NCI-H2196 (cell line): ENCODE measurements at regions not wholly inside any gene's neighbourhood (a gene's known extent, or its start where the extent isn't known, plus 50 kb on each side); places are given as distances from the start of the nearest gene placed in this dataset.

Experiments
- DNase-seq: peaks from one replicate; lab custom pipeline; 2025; ENCODE audit not compliant: unreplicated experiment; lab: John Stamatoyannopoulos, UW

DNA sequence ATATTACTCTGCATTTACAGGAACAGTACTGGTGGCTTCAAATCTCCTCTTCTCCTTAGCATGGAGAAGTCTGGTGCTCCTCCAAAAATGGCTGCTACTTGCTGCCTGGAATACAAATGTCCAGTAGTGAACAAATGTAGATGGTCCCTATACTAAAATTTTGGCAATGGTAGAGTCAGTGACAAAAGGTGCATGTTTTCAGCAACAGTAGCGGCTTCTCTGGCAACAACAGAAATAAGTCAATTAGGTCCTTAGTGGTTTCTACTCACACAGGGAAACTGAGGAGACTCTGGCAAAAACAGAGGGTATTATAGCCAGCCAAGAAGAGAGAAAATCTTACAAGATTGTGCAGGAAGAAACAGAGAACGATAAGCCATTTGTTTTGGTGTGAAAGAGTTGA lies 1368.4 kb upstream of the ADGRL3 start:
- no peak for DNase-seq

DNA sequence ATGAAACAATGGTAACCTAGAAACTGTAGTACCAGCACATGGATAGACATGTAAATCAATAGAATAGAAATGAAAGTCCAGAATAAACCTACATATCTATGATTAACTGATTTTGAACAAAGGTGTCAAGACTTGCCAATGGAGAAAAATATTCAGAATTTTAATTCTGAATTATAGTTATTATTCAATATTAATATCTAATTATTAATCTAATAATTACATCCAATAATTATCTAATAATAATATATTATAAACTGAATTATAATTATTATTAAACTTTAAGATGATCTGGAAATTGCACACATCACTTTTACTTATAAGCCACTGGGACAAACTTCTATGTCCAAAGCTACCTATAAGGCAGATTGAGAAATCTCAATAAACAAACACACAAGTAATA lies 1365.2 kb upstream of the ADGRL3 start:
- no peak for DNase-seq

DNA sequence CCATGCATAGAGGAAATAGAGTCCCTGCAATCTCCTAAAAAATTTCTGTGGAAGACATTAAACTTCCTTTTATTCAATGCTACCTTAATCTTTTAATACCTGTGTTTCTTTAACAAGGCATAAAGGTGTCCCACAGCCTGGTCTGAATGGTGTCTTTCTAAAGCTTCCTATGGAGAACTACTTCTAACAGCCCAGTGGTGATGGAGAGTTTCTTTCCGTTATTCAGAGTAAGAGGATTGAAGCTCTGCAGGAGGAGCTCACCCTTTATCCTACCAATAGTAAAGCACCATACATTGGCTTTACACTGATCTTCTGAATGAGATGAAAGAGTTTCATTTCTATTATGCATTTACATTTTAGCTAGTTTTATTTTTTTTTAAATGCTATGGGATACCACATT lies 1362.4 kb upstream of the ADGRL3 start:
- DNase-seq: no peak

DNA sequence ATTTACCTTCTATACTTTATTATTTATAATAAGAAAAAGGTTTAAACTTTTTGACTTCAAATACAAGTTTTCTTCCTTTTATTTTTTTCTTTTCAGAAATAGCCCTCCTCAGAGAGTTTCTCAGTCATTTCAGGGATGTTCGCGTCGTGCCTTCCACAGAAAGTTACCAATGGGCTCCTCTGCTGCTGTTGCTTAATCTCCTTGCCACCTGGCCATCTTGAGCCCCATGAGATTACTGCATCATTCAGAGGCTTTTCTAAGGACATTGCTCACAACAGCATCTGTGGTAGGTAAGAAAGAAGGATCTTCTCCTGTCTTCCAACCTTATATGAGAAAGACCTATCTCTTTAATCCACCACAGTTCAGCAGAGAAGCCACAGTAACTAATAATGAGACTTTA lies 1361.9 kb upstream of the ADGRL3 start:
- DNase-seq: no peak

DNA sequence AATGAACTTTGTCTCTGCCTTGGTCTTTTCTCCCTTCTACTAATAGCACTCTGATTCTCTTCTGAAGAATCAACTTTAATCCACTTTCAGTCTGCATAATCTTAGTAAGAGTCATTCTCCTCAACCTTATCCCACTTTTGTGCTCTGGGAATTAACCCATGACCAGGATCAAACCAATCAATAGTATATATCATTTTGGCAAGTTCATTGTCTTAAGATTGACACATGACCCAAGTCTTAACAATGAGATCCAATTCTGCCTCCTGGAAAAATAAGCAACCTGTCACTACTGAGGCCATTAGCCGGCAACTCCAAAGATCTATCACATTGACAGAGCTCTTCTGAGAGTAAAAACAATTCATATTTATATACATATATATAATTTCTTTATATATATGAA lies 1358.4 kb upstream of the ADGRL3 start:
- DNase-seq: no peak

DNA sequence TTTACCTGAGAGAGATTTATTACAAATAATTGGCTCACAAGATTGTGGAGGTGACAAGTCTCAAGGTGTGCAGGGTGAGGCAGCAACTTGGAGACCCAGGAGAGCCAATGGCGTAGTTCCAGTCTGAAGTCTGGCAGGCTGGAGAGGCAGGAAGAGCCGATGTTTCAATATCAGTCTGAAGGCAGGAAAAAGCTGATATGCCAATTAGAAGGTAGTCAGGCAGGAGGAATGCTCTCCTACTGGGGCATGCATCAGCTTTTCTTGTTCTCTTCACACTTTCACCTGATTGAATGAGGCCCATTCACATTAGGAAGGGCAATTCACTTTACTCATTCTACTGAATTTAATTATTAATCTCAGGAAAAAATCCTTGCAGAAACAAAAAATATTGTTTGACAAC lies 1351.7 kb upstream of the ADGRL3 start:
- no peak for DNase-seq

DNA sequence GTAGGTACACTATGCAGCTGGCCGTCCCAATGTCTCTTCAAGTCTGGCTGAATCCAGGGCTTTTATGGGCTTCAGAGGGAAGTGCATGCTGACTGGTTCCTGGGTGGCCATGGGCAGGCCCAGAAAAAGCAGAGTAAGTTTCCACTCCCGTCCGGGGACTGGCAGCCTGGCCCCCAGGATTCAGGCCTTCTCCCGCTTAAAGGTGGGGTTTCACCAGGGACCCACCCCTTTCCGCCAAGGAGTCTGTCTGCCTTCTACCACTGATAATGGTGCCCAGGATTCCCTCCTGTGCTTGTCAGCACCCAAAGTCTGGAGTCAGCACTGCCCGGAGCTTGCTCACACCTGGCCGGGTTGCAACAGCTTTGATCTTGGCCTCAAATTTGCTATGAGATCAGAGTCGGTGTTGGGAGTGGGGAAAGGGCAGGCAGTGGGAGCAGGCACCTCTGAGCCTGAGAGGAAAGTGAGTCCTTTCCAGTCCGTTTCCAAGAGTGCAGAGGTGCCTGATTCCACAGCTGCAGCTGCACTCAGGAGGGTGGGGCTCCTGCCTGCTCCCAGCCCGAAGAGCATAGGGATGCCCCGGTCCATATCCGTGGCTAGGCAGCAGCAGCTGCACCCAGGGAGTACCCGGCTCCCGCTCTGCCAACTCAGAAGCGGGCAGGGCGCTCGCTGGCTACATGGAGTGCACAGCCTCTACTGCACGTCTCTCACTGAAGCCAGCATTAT lies 1344.3 kb upstream of the ADGRL3 start:
- no peak for DNase-seq

DNA sequence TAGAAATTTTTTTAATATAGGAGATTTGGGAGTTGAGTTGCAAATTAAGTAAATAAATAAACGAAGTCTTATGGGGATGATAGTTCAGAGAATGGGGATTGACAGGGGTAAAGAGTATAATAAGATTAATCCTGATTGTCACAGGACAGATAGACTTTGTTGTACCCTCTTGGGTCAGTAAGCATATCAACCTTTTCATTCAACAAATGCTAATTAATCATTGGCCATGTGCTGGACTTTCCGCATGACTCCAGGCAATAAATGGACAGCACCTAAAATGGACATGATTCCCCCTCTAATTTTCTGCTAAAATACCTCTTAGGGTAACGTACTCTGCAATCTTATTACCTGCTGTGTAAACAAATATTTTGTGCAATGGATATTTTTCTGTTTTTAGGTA lies 1331.1 kb upstream of the ADGRL3 start:
- no peak for DNase-seq

DNA sequence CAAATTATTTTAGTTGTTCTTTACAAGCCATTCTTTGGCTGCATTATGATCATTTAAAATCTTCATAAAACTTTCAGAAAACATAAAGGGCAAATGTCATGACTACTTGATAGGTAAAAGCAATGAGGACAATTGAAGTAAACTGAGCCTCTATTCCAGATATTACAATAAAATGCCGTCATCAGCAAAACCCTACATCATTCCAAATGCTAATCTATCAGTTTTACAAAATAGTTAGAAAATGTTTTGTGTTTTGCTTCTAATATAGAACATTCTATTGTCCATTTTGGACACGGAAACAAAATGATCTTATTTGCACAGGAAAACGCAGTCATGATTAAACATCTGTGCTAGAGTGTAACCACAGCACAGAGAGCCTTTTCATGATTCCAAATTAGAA lies 1330.6 kb upstream of the ADGRL3 start:
- no peak for DNase-seq

DNA sequence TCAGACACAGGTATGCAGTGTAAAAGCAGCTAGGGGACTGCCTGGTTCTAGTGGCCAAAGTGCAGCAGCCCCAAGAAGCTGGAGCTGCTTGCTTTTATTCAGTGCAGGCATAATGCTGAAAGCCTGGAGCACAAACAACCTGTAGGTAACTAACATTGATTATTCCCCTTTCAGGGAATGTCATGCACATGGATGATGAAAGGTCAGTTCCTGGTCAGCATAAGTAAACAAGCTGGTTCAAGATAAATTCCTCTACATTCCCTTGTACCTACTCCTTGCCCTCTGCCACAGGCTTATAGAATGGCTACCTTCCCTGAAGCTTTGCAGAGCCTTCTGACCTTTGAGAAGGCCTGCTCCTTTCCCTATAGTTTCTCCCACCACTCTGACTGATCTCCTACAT lies 1318.5 kb upstream of the ADGRL3 start:
- DNase-seq: no peak

DNA sequence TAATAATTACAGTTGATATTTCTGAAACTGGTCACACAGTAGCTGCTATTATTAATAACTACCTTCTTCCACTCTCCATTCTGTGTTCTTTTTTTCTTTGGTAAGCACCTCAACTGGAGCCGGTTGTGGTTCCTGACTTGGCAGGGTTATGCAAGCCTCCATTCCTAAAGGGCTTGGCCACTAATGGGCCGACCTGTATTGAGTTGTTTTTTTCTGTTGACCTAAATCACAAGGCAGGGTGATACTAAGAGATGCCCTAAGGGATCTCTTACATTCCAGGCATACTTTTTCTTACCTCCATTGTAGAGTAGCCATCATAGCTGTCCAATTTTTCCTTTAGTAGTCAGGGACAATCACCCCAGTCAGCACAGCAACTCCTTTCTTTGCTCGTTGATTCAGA lies 1295.8 kb upstream of the ADGRL3 start:
- DNase-seq: no peak

DNA sequence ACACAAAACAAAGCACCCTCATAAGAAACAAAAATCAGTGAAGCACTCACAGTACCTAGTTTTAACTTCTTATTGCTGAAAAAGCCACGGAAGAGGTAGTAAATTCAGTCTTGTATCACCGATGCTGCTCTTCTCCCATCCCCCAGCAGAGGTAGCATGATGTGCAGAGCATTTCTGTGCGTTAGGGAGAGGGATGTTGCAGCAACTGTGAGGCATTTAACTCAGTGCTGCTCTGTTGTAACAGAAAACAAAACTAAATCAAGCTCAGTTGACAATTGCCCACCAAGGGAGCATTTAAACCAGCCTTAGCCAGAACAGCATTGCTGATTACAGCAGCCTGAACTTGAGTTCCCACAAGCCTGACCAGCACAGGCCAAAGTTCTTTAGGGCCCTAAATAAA lies 1279.7 kb upstream of the ADGRL3 start:
- no peak for DNase-seq

DNA sequence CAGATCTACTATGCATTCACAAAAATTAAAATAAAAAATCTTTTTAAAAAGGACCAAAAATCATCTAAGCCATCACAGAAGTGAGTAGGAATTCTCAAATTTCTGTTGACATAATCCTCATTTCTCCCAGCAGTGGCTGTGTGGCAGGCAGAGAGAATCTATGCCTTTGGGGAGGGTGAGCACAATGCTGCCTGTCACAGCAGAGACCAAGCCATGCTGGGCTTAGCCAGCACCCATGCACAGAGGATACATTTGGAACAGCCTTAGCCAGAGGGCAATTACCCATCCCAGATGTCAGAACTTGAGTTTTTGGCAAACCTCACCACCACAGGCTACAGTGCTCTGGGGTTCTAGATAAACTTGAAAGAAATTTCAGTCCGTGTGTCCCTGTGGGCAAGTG lies 1274.8 kb upstream of the ADGRL3 start:
- no peak for DNase-seq

DNA sequence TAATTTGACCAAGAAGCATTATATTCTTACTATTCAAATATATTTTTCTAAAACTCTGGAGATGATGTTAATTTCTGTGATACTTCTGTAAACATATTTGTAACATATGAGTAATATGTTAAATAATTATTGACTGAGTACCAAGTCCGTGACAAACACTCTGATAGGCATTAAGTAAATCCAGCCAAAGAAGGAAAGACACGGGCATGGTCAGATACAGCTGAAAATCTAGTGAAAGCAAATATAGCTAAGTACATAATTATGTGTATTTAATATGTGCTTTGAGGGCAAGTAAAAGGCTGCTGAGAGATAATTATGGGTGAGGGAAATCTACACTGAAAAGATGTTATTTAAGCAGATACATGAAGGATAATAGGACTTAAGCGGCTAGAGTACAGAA lies 1263.6 kb upstream of the ADGRL3 start:
- DNase-seq: no peak

DNA sequence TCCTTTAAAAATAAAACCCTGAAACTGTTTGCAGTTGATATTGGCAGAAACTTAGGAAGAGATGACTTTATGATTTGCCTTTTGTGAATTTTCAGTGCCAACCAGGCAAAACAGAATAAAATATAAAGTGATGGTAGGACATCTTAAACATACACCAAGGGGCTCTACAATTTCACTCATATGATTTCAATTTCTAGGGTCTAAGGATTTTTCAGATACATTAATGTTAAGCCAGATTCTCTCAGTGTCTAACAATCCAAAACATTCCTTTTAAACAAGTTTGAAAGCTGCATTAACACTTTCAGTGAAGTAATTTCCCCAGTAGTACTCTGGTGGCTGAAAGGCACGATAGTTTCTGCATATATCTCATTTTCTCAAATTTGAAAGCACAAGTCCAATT lies 1262.0 kb upstream of the ADGRL3 start:
- DNase-seq: no peak

DNA sequence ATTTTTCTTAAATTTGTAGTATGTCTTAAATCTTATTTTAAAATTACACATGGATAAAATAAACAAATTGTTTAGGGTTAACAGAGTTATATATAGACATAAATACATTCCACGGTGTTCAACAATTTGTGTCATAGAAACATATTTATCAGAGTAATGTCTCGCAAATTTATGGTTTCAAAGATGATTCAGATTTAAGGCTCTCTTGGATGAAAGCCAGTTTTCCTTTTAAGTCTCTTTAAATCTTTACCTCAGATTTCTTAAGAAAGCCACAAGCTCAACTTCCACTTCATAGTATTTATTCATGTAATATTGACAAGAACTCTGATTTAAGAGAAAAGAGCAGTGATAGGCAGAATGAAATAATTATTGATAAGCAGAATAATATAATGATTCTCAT lies 1254.8 kb upstream of the ADGRL3 start:
- no peak for DNase-seq

DNA sequence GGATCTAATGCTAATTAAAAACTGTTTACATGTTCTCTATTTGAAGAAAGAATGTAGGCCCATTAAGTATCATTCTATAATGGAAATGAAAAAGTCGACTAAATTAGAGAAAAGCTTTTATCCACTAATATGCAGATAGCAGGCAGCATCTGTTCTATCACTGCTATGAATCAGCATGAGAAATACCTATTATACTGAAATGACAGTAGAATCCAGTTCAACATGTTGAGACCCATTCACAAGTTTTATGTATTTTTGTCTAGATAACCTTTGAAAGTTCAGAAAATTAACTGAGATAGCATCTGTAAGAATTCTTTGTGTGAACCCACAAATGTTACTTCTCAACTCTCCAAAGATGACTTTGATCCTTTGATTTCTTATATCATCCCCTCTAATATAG lies 1254.4 kb upstream of the ADGRL3 start:
- DNase-seq: no peak

DNA sequence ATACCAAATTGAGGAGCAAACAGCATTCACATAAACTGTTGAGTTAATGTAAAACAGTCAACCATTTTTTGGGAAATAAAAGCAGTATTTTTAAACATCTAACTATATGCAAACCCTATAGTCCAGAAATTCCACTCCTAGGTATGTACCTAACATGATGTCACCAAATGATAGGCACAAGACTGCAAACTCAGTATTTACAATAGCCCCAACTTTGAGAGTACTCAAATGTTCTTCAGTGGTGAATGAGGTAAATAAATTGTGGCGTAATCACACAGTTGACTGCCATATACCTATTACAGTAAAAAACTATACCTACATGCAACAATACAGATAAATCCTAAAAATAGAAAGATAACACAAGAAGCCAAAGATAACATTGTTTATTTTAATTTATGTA lies 1243.8 kb upstream of the ADGRL3 start:
- DNase-seq: no peak

DNA sequence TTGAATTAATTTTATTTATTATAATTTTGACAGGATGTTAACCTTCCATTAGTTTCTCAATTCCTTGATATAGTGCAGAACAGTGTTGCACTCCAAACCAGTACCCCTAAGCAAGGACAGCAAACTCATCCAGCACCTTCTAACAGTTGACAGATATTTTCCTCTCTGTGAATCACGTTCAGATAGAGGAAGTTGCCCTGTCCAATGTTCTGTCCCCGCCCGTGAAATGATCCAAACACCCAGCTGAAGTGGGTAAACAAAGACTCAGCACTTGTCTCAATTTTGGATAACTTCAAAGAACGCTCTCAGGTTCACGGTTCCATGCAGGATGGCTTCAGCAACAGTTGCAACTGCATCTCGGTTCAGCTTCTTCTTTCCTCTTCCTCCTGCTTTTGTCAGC lies 1240.0 kb upstream of the ADGRL3 start:
- no peak for DNase-seq

DNA sequence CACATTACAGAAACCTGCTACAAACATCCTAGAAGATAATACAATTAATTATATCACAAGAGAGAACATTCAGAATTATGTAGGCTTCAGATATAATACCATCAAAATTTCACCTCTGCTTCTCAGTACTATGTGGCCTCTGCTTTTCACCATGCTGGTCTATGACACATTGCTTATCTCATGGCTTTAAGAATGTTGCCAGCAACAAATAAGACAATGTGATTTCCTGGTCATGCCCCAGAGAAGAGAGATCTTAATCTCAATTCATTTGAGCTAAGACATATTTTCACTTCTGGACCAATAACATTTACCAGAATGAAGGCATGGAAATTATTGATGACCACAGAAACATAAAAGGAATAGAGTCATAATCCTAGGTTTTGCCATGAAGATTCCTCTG lies 1233.4 kb upstream of the ADGRL3 start:
- DNase-seq: no peak

DNA sequence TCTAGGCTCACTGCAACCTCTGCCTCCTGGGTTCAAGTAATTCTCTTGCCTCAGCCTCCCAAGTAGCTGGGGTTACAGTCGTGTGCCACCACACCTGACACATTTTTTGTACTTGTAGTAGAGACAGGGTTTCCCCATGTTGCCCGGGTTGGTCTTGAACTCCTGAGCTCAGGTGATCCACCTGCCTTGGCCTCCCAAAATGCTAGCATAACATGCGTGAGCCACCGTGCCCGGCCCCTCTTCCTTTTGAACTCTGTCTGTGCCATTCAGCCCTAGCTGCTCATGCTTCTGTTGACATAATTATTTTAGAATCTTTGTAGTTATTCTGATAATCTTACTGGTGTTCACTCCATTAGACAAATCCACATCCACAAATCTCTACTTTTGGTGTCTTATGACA lies 1231.3 kb upstream of the ADGRL3 start:
- no peak for DNase-seq

DNA sequence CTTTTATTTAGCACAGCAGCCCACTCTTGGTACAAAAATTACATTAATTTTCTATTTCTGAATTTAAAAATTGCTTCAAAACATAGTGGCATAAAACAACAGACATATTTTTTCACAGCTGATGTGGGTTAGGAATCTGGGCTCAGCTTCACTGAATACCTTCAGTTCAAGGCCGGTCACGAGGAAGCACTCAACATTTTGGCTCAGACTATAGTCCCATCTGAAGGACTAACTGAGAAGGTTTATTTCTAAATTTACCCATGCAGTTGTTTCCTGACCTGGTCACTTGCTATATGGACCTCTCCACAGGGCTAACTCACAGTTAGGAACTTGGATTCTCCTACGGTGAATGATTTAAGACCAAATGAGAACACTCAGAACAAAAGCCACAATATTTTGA lies 1230.2 kb upstream of the ADGRL3 start:
- no peak for DNase-seq

DNA sequence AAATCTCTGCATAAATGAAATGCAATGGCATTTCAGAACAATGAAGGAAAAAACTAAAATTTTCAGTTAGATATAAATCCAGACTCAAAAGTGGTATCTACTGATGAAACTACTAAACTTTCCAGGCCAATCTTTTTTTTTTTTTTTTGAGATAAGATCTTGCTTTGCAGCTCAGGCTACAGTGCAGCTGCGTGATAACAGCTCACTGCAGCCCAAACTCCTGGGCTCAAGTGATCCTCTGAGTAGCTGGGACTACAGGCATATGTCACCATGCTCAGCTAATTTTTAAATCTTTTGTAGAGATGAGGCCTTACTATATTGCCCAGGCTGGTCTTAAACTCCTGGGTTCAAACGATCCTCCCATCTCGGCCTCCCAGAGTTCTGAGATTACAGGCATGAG lies 1228.2 kb upstream of the ADGRL3 start:
- DNase-seq: no peak

DNA sequence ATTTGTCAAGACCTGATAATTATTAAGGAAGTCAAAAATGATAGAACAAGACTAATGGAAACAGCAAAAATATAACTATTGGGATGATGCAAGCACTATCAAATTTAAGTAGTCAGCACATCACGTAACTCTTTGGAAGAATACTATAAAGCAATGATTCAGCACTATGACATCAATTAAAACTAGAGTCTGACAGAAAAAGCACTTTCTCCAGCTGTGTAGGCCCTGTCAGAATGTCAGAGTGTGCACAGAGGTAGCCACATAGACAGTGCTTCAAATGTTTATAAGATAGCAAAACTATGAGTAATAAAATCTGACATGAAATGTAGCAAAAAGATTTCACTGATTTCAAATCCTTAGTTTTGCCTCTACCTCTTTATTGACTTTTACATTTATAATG lies 1226.6 kb upstream of the ADGRL3 start:
- no peak for DNase-seq
